AG10803 (cell line): ENCODE measurements at regions not wholly inside any gene's neighbourhood (a gene's known extent, or its start where the extent isn't known, plus 50 kb on each side); places are given as distances from the start of the nearest gene placed in this dataset.

Experiments
- DNase-seq: peaks from one replicate; pipeline ENCODE4 v3.0.0; 2010; ENCODE audit warnings: low read depth
- H3K4me3 ChIP-seq: 2 replicates; pipeline ENCODE4 v1.5.1; 2011; ENCODE audit warnings: mild to moderate bottlenecking, low read length, control low read depth
- CTCF ChIP-seq: conservative IDR thresholded peaks from 2 replicates; pipeline ENCODE4 v1.5.1; 2011; ENCODE audit warnings: mild to moderate bottlenecking, low read length, control low read depth, inconsistent platforms

GRCh38 chr9:93900971-93901861 is 53.9 kb downstream of the BARX1 start:
- no peak for TF ChIP-seq CTCF
- no peak for DNase-seq
- no peak overlapping the region for H3K4me3 ChIP-seq

GRCh38 chr9:93900436-93900819 is 54.7 kb downstream of the BARX1 start:
- no peak for TF ChIP-seq CTCF
- no peak for DNase-seq
- no peak overlapping the region for H3K4me3 ChIP-seq

DNA sequence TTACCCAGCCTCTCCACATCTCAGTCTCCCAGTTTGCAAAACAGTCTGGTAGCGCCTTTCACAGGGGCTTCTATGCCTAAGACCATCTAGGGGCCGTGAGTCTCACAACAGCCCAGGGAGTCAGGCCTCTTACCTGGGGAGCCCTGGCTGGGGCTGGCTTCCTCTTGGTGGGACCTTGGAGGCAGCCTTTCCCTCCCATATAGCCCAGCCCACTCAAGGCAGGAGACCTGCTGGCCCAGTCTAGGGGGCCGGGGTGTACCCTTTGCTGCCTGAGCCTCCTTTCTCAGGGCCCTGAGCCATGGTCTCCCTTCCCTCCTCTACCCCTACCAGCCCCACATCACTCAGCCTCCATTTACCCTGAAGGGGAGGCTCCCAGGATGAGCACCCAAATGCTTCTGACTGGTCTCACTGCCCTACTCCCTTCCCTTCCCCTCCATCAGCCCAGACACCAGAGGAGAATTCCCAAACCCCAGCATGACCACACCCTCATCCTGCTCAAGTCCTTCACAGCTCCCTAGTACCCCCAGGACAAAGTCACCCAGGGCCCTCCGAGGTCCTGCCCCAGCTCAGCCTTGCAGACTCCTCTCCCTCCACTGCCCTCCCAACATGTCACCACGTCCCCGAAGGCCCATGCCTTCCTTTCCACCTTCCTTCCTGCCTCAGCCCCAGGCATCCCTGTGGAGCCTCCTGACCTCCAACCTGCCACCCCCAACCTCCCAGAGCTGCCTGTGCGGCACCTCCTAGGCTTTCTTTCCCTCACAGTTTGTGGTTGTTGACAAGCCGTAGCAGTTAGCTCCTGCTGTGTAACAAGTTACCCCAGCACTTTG is 55.3 kb downstream of the BARX1 start:
- TF ChIP-seq CTCF, result no peak
- H3K4me3 ChIP-seq, result no peak overlapping the region
- DNase-seq, result no peak

DNA sequence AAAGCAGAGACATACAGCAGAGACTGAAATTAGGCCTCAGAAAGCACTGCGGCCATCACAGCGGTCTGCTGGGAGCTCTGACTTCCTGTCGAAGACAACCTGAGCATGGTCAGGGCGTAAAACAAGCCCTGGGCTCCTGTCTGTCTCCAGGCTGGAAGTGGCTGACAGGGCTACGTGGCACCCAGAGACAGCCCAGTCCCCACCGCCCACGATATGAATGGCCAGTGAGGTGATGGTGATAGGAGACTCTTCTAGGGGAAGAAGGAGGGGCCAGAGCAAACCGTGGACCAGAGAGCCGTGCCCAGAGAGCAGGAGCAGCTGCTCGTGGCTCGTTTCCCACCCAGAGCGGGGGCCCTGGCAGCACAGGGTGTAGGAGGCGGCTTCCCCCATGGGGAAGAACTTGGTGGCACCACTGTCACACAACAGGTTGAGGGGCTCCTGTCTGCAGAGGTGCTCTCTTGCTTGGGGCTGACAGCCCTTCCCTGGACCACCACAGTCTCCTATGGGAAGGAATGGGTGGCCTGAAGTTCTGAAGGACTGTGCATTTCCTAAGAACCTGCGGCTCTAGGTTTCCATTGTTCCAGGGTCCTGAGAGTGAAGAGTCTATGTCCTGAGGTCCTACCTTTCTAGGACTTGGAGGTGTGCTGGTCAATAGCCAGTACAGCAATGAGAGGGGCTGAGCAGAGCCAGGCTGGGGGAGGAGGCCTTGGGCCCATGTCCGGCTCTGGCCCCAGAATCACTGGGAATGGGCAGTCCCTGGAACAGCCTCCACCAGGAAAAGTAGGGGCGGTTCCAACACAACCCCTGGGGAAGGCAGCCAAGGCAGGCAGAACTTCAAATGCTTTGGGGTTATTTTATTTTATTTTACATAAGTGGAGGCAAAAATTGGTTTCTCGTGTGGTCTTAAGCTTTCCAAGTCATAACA is 56.4 kb downstream of the BARX1 start:
- no peak for DNase-seq
- TF ChIP-seq CTCF, result no peak
- no peak overlapping the region for H3K4me3 ChIP-seq

GRCh38 chr9:93898026-93898425 is 57.1 kb downstream of the BARX1 start:
- H3K4me3 ChIP-seq, result no peak overlapping the region
- DNase-seq, result no peak
- no peak for TF ChIP-seq CTCF

DNA sequence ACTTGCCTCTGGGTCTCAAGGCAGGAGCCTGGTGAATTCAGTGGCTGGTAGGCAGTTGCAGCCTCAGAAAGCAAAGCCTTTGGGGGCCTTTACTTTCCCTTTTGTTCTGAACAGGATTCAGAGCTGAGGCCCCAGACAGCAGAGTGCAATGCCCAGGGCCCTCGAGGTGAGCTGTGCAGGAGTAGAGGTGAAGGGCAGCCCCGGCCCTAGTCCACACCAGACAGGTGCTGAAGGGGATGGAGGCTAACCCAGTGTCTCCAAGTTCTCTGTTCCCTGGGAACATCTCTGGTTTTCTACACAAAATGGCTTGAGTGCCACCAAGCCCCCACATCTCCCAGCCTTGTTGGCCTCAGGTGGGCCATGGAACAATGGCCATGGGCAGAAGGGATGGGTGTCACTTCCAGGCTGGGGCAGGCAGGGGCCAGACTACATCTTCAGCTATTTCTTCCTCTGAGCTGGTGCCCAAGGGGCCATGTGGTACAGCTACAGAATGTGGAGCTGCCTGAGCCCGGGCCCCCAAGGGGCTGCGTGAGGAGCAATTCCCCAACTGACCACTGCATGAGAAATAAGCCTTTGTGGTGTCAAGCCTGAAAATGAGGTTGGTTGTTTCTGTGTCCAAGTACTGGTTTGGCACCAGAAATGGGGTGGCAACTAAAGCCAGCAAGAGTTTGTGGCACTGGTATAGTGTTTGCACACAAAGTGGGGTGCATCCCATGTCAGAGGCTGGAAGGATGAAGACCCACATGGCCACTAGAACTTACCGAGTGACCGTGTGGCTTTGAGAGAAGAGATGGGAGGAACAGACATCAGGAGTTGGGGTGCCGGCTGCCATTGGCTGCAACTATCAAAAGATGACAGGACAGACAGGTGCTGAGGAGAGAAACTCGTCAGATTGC is 57.8 kb downstream of the BARX1 start:
- no peak for TF ChIP-seq CTCF
- no peak overlapping the region for H3K4me3 ChIP-seq
- DNase-seq, result no peak
